Hindlimb muscle (tissue), 1 donor: ENCODE measurements at regions not wholly inside any gene's neighbourhood (a gene's known extent, or its start where the extent isn't known, plus 50 kb on each side); places are given as distances from the start of the nearest gene placed in this dataset.
"Not testable (repeated sequence)": the region's sequence is repeated elsewhere in the genome, so short reads cannot be mapped to it uniquely, and the experiment has no call there.

Source experiments
- DNase-seq: peaks from one replicate; pipeline ENCODE4 v3.0.0-alpha.2; 2013

GRCh38 chr1:198809247-198809646 is 170.4 kb downstream of the PTPRC start:
- no peak for DNase-seq

GRCh38 chr1:198811449-198811848 is 172.6 kb downstream of the PTPRC start:
- DNase-seq = no peak

GRCh38 chr1:198823626-198824025 is 184.8 kb downstream of the PTPRC start:
- no peak for DNase-seq

DNA sequence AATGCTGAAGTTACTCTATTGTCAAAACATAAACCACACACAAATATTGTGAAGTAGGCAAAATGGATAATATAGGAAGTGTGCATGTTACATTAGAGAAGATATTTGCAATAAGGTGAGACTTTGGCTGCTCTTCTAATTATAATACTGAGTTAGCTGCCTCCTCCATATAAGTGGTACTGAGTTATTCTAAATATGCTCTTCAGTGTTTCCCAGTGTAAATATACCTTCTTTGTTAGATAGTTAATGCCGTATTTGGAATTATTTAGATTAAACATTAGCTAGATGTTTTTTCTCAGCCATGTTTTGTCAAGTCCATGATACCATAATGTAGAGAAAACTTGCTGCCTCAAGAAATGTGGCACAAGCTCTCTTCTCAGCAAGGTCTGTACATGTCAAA is 186.4 kb downstream of the PTPRC start:
- DNase-seq = no peak

DNA sequence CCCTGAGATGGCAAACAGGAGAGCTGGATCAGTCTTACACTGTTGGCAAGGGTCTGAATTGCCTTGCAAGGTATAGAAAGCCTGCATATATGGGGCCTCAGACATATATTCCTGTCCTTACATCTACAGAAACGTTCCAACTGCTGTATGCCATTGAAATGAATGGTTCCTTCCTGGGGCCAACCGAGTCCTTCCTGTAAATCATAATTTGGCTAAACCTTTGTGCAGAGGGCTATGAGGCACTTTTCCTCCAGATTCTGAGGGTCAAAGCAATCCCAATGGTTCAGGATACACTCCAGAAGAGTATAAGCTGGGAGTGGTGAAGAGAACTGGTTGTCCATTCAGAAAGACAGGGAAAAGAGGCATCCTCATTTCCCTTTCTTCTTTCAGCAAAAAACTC is 190.5 kb downstream of the PTPRC start:
- DNase-seq = no peak

GRCh38 chr1:198829944-198830343 is 191.1 kb downstream of the PTPRC start:
- no peak for DNase-seq

GRCh38 chr1:198830412-198830811 is 191.6 kb downstream of the PTPRC start:
- DNase-seq = no peak

DNA sequence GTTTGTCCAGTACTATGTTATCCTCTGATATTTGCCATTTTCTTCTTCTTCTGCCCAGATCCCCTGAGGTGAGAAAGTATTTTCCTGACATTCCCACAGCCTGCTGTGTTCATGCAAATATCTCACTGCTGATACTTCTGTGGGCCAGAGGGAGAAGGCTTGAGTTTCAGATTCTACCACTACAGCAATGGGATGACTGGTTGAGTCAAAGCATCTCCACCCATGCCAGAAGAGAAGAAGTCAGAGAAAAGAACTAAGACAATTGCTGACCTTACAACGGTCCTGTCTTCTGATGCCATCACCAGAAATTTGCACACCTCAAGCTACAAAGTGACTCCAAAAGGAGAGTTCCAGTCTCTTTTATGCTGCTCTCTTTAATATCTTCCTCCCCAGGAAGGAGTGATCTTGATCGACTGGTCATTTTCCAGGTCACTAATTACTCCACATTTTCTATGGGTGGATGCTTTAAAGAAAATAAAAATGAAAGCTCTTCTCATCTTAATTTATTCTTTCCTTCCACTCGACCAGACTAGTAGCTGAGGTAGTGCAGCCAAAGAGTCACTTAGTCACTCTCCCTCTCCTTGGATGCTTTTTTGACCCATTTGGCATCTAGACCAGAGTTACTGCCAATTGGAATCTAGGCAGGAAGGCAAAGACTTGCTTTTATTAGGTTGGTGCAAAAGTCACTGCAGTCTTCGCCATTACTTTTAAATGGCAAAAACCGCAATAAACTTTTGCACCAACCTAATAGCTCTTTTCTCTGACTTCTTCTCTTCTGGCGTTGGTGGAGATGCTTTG is 195.1 kb downstream of the PTPRC start:
- no peak for DNase-seq

GRCh38 chr1:198837278-198838021 is 198.6 kb downstream of the PTPRC start:
- no peak for DNase-seq

- DNase-seq = no peak
These were observed 199.1 kb downstream of the PTPRC start for GRCh38 chr1:198838022-198838342.

DNA sequence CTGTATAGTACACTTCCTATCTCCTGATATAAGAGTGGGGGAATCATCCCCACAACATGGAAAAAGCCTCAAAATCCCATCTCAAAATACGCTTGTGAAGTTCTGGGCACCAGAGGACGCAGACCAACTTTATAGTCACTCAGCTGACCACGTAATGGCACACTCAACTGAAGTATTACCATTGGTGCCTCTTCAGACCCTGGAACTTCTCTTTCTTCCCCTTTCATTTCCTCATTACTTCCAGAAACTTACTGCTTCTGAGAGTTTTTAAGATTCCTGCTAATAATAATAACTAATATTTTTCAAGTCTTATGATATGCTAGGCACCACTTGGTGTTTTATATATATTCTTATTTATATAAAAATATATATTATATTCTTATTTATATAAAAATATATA is 202.6 kb downstream of the PTPRC start:
- DNase-seq = no peak

DNA sequence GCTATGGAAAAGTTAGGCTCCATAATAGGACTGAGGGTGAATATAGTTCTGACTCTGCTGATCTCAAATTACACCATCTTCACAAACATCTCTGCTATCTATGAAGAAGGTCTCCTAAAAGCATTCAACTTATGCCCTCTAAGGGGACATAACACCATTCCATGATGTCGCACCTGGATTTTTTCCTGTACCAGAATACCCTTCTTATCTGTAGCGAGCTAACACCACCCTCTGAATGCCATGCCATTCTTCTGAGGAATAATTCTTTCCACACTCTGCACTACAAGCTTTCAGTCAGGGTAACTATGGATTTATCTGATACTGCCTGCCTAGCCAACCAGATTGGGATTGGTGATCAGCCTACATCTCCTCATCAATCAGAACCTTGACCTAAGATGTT is 203.8 kb downstream of the PTPRC start:
- DNase-seq = no peak

DNA sequence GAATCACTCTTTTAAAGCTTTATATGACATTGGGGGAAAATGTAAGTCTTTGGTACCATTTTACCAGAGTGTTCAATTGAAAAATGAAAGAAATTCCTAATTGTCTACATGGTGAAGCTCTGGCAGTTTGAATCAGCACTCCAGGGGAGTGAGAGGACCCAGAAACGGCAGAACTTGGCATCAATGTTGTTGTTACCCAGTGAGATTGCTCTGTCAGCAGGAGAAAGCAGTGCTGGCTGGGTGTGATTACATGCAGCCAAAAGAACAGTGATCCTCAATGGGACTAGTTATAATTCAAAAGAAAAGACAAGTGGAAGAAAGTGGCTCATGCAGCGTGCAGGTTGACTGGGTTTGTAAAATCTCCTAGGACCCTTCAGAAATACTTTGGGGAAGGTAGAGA is 206.4 kb downstream of the PTPRC start:
- no peak for DNase-seq

DNA sequence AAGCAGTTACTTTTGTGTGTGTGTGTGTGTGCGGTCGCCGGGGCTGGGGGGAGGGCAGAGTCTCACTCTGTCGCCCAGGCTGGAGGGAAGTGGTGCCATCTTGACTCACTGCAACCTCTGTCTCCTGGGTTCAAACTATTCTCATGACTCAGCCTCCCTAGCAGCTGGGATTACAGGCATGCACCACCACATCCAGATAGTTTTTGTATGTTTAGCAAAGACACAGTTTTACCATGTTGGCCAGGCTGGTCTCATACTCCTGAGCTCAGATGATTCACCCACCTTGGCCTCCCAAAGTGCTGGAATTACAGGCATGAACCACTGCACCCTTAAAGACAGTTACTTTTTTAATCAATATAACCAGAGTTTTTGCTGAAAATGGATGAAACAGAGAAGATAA is 207.0 kb downstream of the PTPRC start:
- no peak for DNase-seq

DNA sequence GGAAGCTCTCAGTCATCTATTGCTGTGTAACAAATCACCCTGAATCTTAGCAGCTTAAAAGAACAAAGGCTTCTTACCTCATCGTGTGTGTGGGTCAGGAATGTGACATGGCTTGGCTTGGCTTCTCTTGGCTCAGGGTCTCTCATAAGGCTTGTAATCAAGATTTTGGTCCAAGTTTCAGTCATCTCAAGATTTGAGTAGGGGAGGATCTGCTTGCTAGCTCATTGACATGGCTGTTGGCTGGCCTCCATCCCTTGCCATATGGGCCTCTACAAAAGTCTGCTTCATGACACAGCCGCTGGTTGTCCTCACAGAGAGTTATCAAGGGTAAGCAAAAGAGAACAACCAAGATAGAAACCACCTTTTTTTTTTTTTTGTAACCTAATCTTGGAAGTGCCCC is 207.7 kb downstream of the PTPRC start:
- DNase-seq = no peak

DNA sequence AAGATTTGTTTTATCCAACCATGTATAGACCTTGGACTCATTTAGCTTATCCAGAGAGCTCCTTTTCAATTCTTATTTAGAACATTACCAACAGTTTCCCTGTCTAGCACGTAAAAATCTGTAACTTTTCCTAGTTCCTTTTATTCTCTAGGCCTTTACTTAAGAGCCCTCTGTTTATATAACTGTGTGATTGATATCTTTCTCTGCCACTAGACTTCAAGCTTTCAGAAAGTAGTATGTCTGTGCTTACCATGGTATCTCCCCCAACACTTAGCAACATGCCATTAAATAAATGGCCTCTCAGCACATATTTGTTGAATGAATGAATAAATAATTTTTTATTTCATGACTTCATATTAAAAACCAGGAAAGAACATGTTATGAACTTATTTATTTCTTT is 209.4 kb downstream of the PTPRC start:
- no peak for DNase-seq

- no peak for DNase-seq
These were observed 209.8 kb downstream of the PTPRC start for GRCh38 chr1:198848649-198849048.

DNA sequence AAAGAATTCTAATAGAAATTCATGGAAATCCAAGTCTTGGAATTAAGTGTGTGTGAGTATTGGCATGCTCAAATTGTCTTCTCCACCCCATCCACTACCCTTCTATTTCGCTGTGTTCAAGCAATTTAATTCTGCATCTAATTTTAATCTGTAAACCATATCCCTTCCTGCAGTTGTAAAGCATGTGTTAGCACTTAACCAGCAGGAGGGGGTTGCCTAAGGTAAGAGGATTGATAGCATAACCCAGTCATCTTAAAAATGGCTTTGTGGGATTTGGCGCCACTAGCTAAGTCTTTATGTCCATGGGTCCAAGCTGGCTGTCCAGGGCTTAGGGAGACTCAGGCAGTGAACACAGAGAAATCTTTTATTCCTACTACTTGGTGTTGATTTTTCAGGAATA is 210.3 kb downstream of the PTPRC start:
- DNase-seq = no peak

DNA sequence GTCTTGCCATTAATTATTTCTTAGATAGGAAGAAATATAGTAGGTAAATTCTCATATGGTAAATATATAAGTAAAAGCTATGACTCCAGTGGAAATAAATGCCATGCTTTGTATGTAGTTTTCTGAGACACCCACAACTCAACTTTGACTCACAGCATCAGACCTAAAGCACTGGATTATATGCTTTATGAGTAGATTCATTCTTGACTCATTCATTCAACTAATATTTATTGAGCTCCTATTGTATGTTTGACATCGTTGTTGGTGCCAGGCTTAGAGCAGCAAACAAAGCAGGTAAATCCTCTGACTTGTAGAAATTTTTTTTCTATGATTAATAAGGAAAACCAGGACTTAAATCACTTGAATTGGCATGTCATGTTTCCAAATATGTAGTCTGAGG is 211.4 kb downstream of the PTPRC start:
- DNase-seq = no peak

DNA sequence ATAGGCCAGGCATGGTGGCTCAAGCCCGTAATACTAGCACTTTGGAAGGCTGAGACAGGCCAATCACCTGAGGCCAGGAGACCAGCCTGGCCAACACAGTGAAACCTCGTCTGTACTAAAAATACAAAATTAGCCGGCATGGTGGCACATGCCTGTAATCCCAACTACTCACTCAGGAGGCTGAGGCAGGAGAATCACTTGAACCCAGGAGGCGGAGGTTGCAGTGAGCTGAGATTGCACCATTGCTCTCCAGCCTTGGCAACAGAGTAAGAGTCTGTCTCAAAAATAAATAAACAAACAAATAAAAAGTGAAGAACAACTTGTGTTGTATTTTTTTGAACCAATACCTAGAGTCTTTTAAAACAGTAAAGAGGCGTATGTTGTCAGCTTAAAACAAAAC is 212.1 kb downstream of the PTPRC start:
- DNase-seq = not testable (repeated sequence)

DNA sequence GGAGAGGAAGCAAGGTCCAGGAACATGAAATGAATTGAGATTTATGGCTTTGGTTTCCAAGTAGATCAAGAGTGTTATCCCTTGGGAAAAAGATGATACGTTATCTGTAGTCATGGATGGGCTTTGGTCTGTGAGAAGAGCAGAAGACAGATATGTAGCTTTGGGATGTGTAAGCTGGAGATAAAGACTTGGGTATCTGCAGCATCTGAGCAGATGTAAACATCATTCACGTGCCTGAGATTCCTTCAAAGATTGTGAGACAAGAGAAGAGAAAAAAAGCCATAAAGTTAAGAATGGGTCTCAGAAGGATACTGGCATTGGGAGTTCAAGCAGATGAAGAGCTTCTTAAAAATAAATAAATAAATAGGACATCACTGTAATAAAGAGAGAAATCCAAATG is 217.8 kb downstream of the PTPRC start:
- DNase-seq = no peak

DNA sequence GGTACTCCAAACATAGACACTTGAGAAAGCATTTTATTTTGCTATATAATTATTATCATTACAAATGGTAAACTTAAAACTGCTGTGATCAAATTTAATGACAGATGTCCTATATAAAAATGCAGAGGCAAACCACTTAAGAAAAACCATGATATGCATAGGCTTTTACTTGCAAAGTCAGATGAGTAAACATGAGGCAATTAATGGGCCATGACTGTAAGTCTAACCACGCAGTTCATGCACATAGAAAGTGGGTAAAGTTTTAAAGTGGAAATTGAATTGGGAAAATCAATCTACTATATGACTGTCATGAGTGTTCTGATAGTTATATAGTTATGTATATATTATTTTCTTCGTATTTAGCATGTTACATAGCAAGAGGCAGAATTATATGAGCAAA is 219.2 kb downstream of the PTPRC start:
- DNase-seq = no peak

DNA sequence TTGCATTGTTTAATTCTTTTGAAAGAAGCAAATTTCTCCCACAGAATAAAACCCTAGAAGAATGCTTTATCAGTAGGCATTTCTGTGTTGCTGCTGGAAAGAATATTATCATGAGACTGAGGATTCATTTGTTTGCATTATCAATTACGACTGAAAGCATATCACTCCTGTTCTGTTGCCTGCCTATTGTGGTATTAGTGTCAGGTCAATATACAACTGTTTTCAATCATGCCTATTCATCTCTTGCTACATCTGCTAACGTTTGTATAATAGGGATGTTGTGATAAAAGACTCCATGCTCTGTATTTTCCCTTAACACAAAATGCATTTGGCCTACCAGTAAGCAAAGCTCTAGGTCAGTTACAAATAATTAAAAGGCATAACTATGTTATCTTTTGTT is 221.5 kb downstream of the PTPRC start:
- DNase-seq = no peak

GRCh38 chr1:198861636-198862035 is 222.8 kb downstream of the PTPRC start:
- DNase-seq = no peak

DNA sequence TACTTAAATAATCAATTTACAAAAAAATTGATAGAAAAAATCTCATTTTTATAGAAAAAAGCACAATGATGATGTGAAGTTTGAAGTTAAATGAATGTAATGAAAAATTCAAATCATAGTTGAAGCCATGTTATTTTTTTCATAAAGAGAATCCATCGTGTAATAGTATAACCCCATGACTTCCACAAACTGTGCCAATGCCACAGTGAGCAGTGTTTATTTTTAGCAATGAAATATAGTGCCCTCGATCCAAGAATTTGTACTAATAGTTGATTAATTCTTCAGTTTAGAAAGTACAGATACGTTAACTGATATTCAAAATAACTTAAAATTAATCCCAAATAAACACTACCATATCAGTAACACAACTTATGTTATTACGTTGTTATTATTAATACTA is 225.9 kb downstream of the PTPRC start:
- DNase-seq = no peak
